ENCODE measurements at regions not wholly inside any gene's neighbourhood (a gene's known extent, or its start where the extent isn't known, plus 50 kb on each side); places are given as distances from the start of the nearest gene placed in this dataset.
"Not testable (repeated sequence)": the region's sequence is repeated elsewhere in the genome, so short reads cannot be mapped to it uniquely, and the experiment has no call there.

DNA sequence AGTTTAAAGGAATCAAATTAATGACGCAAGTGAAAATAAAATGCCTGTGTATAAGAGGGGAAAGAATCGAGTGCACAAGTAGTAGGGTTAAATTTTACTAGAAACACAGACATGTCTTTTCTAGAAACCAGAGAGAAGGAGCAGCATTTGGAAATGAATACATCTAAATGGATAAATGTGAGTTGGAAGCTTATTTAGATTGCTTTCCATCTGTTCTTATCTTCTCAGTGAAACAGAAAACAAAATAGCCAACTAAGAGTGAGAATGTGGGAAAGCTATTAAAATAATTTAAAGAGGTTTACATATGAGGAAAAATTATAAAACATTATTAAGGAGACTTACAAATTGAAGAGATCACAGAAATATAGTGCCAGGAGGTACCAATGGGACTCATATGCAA, 1818.9 kb upstream of the FLRT2 start:
- DNase-seq (ENCODE audit: low spot score): no peak

DNA sequence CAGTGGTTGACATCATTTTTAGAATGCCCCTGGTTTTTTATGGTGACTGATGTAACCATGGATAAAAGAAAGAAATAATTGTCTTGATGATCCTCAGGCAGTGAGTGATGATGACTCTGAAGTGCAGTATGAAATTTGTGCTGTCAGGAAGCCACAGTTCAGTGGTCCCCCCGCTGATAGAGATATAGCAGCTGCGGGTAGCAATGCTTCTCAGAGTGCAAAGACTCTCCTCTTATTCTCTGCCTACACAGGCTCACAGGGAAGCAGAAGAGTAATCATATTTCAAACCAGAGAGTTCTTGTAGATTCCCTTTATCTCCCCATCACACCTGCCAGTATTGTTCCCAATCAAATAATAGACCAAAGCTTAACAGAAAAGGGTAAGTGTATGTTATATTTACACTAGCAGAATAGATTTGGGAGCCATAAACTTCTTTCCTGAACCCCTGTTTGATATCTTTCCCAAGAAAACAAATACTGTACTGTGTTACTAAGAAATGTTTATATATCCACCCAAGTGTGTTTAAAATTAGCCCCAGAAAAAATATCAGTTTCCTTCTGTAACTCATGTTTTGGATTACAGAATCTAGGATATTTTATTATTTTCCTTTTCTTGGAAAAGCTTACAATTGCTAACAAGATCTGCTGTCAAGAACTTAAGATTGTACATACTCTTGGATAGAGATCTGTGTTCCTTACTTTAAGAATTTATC, 1817.4 kb upstream of the FLRT2 start:
- DNase-seq (ENCODE audit: low spot score): no peak

DNA sequence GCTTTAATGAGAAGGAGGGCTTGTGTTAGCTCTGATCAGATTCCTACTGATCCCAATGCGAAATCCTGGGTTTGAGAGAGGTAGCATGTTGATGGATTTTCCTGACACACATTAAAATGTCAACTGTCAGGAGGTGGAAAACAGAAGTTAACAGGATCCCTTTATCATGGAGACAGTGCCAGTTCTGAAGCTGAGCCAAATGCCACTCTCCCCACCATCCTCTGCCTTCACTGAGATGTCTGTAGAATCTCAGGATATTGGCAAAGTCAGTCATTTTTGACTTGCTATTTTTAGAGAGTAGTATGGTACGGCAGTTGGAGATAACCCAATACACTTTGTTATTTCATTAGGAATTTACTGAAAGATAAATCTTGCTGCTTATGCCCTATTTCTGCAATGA, 1816.2 kb upstream of the FLRT2 start:
- DNase-seq (ENCODE audit: low spot score): no peak

DNA sequence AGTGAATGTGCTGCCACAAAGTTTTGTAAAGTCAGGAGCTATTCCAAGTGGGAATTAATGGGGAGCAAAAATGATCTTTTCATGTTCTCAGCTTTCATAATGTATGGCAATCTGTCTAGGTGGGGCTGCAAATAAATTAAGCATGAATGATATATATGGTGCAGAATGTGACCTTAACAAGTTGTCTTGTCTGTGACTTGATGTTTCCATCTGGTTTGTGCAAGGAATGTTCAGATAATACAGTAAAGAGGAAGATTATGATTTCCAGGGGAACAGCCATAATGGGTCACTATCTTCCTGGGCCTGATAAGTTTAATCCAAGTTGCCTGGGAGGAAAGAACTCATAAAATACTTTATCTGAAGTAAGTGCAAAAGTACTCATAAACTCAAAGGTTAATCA, 1815.8 kb upstream of the FLRT2 start:
- DNase-seq (ENCODE audit: low spot score): no peak

DNA sequence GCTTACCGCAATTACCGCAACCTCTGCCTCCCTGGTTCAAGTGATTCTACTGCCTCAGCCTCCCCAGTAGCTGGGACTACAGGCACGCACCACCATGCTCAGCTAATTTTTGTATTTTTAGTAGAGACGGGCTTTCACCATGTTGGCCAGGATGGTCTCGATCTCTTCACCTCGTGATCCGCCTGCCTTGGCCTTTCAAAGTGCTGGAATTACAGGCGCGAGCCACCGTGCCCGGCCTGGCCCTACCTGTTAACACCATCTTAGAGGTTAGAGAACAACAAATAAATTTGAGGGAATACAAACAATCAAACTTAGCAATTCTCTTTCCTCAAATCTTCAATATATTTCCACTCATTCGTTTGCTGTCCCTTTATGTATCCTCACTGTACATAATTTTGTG, 1810.5 kb upstream of the FLRT2 start:
- not testable (repeated sequence) for DNase-seq (ENCODE audit: low spot score)

DNA sequence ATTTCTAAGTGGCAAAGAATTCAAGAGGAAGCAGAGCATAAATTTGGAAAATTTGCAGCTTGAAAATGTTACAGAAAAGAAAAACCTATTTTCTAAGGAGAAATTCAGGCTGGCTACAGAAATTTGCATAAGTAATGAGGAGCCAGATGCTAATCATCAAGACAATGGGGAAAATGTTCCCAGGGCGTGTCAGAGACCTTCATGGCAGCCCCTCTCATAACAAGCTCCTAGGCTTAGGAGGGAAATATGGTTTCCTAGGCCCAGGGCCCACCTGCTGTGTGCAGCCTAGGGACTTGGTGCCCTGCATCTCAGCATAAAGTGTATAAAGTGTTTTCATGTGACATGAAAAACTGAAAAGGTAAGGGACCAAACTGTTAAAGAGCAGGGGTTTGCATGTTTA, 1796.3 kb upstream of the FLRT2 start:
- no peak for DNase-seq (ENCODE audit: low spot score)

DNA sequence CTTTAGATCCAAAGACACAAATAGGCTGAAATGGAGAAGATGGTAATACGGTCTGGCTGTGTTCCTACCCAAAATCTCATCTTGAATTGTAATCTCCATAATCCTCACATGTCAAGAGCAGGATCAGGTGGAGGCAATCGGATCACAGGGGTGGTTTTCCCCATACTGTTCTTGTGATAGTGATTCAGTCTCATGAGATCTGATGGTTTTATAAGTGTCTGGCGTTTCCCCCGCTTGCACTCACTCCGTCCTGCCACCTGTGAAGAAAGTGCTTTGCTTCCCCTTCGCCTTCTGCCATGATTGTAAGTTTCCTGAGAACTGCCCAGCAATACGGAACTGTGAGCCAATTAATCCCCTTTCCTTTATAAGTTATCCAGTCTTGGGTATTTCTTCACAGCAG, 1795.5 kb upstream of the FLRT2 start:
- DNase-seq (ENCODE audit: low spot score): no peak

DNA sequence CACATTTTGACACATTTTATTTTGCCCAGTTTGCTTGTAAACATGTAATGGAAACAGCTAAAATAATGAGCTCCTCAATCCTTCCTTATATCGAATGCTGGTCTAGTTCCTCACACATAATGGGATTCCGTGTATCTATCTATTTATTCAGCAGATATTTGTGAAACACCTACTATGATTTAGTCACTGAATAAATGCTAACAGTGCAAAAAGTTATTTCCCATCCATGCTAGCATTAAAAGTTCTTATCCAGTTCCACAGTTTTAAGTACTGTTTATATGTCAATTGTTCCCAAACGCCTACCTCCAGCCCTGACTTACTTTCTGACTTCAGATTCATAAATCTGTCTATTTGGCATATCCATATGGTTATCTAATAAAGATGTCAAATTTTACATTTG, 1788.7 kb upstream of the FLRT2 start:
- no peak for DNase-seq (ENCODE audit: low spot score)

DNA sequence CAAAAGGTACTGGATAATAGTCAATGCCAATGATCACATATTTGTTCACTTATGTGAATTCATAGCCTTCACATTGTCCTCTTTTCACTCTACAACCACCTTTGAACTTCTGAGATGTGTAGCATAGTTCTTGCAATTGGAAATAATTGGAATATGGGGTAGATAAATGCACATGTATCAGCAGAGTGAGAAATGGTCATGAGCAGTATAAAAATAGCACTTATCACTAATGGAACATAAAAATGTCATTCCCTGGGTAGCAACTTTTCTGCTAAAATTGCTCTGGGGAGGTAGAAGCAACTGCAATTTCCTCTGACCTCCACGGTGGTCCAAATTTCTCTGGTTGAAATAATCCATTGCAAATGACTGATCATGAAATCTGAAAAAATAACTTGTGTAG, 1785.7 kb upstream of the FLRT2 start:
- DNase-seq (ENCODE audit: low spot score): no peak

DNA sequence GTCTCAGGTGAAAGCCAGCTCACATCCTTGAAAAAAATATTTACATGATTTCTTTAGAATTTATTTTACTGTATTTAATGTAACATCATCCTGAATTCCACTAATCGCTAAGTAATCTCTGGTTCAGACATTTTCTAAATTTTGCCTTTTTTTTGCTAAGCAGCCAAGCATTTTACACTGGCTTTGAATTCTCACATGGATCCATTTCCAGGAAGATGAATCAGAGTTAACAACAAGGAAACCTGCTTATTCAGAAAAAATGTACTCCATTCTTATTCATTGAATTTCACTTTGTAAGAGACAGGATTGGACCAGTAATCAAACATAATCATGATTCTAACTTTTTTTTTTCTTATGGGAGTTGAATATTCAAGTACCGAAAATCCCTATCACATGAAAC, 1785.1 kb upstream of the FLRT2 start:
- DNase-seq (ENCODE audit: low spot score): no peak

DNA sequence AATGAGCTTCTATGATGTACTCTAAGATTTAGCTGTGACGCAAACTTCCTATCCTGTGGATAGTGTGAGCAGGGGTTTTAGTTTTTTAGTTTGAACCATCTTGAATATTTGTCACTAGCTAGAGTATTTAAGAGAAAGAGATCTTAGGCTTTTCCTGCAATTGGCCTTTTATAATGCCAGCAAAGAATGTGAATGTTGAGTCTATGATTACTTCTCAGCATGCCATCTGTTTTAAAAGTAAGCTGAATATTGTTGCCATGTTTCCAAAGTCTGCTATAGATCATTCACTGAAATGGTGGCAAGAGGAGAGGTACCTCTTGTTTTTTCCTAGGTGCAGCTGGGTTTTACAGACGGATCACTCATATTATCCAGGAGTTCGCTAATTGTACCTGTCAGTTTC, 1783.6 kb upstream of the FLRT2 start:
- DNase-seq (ENCODE audit: low spot score): no peak

DNA sequence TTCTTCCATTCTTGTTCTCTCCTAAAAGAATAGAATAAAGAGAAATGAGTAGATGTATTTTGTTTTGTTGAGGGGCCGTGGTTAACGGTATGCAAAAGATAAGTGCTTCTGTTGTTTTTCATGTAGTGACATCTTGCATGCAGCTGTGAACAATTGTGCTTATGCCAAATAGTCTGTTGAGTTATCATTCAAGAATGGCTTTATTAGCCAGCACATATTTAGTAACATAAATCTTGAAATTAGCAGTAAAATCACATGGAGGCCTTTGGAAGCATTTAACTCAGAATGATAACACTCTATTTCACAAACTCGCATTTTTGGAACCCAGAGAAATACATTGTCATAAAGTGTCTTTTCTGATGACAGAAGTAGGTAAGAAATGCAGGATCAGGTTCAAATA, 1772.0 kb upstream of the FLRT2 start:
- no peak for DNase-seq (ENCODE audit: low spot score)

DNA sequence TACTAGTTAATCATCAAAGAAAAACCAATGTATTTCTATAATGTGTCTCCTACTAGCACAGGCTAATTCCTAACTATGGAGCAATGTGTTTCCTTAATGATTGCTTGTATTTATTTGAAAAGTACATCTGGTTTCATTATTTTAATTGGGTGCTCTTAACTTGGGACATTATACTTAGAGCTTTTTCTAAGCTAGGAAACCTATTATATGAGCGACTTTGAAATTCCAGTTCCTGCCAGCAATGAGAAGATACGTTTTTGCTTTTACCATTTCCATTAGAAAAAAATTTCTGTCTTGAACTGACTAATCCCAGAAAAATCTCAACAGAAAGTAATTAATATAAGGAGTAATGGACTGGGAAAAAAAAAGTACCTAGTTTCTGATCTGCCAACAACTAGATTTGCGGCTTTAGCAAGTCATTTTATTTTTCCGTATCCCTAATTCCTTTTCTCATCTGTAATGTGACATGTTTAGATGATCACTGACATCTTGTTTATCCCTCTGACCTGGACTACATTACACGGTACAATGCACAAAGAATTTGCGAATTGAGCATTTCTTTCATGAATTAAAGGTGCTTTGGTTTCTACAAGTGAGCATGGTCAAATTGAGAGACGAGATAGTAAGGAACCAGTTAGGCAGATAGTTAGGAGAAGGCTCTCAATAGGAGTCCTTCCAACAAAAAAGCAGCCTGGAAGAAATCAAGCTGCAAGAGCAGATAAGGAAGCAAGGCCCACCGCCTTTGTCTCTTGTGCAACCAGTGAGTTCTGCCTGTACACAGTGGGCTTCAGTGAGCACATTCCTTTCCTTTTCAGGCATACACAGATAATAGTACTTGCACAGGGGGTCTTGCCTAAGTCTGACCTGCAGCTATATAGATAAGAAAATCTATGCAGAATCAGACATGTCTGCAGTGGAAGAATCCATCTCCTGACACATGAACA, 1765.0 kb upstream of the FLRT2 start:
- no peak for DNase-seq (ENCODE audit: low spot score)

DNA sequence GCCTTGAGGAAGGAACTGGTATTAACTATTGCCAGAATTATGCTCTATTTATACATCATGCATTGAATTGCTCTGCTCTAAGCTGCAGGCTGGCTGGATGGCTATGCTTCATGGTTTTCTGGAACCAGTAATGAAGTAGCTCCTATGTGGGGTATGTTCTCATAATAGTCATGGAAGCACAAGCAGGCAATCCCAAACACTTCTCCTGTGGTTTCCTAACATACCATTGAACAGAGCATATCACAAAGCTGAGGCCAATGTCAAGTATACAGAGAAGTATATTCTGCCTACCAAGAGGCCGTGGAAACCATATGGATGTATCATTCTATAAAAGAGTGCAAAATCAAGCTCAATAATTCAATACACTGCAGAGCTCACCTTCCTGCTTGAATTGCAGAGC, 1752.4 kb upstream of the FLRT2 start:
- DNase-seq (ENCODE audit: low spot score): no peak

DNA sequence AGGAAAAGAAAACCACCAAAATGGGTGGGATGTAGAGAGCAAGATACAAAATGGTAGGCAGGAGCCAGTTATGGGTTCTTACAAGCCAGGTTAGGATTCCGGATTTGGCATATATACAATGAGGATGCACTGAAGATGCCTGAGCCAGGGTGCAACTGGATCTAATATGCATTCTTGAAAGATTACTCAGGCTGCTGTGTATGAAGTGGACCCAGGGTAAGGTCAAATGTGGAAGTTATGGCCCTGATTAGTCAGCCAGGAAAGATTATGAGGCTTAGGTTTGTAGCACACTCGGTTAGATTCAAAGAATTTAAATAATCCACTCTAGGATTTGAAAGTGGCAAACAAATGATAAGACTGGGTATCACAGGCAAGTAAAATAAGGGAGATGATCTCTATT, 1750.7 kb upstream of the FLRT2 start:
- DNase-seq (ENCODE audit: low spot score): no peak

DNA sequence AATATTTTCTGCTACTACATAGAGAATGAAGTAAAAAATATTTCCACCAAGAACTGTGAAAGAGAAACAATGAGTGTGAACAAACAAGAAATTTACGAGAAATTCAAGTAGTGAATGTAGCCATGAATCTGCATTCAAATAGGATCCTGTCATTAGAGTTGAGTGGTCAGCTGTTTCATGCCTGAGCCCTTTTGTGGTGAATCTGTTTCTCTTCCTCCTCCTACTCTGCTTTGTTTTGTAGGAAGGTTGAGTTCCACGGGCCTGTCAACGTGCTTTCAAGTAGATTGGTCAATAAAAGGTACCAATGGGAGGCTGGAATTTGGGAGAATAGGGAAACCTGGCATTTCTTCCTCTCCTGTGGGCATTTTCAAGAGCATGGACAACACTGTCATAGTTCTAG, 1749.6 kb upstream of the FLRT2 start:
- no peak for DNase-seq (ENCODE audit: low spot score)

DNA sequence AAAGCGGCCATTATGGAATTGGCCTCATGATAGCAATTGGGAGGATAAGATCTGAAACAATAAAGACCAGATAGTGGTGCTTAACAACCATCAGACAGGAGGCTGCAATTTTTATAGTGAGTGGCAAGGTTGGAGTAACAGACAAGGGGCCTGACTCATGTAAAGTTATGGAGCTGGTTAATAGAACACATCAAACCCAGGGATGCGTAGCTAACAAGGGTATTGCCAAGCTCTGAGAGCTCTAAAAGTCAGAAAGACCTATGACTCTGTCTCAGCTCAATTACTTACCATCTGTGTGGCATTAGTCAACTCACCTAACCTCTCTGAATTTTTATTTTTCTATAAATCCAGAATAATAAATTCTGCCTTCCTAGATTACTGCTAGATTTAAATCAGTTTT, 1731.5 kb upstream of the FLRT2 start:
- DNase-seq (ENCODE audit: low spot score): no peak

DNA sequence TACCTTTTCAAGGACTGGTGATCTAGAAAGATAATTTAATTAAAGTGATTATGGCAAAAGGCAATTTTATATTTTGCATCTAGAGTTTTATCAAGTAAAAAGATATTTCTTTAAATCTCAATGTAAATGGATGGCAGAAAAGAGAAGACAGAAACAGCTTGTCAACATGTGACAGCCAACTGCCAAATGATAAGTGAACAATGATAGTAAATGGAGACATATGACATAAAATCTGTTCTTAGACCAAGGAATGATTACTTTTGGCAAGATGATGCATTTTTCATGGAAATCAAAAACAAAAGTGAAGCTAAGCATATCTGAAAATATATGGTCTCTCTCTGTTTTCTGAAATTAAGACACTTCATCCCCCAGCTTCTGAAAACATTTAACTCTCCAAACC, 1730.7 kb upstream of the FLRT2 start:
- DNase-seq (ENCODE audit: low spot score): no peak

DNA sequence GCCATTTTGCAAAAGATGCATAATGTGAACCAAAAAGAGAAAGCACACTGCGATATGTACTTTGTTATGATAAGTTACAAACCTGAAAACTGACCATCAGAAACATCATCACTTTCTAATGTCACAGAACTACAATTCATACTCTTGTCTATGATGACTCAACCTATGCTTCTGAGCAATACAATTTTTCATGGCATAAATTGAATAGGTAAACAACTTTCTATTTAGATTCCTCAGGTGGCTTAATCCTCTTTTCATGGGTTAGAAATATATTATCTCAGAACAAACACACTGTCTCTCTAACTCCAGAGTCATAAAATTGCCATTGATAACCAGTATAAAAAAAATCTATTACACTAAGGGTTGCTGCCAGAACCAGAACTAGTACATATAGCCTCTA, 1715.0 kb upstream of the FLRT2 start:
- no peak for DNase-seq (ENCODE audit: low spot score)

DNA sequence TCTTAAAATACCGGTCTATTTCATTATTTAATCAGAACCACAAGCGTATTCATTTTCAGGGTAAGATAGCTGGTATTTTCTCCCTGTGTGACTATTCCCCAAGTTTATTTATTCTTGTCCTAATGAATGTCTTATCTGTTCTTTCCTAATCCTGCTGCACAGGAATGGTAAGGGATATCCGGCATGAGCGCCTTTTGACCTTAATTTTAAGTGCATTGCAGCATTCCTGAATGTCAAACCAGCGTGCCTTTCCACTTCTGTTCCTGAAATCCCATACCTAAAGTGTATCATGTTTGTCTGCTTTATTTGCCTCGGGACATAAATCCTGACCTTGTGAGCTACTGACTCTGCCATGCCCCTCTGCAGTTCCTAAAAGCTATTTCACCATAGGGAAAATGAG, 1713.2 kb upstream of the FLRT2 start:
- DNase-seq (ENCODE audit: low spot score): no peak

DNA sequence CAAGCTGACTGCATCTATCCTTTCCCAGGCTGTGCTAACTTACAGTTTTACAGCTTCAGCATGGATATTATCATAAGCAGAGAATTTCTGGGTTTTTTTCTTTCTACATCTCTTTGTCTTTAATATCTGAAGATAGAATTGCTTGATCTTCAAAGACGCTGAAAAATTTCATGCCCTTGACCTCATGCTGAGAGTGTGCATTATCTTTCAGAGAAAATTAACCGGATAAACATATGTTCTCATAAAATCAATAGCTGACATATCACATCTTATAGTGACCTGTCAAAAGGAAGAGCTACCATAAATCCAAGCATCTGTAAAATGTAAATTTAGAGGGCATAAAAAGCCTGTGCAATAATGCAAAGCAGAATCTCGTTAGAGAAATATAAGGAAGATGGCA, 1704.1 kb upstream of the FLRT2 start:
- DNase-seq (ENCODE audit: low spot score): no peak

DNA sequence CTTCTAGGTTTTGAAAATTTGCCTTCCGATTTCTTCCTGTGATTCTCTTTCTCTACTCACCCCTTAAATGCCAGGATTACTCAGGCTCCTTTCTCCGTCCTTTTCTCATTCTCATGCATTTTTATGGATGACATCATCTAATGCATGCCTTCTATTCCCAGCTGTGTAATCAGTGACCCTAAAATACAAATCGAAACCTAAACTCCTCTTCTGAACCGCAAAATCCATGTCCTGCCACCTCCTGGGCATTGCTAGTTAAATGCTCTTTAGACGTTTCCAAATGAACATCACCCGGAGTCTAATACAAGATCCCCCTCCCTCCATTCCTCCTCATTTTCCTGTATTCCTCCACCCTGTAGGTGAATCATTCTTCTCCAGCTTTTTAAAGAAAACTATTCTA, 1703.1 kb upstream of the FLRT2 start:
- no peak for DNase-seq (ENCODE audit: low spot score)

DNA sequence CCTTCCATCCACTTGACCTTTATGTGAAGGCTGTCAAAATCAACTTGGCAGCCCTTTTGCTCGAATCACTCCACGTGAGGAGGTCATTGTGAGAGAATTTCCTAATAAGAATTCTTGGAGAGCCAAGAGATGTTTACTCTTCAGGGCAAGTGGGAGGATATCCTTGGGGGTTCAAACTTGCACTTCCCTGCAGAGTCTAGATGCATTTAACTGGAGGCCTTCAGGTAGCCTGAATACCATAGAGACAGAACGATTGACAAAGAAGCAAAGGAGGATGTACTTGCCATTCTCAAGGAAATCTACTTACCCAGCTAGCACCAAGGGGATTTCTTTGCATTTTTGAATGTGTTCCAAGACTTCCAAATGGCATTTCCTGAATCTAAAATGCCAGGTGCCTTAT, 1702.6 kb upstream of the FLRT2 start:
- no peak for DNase-seq (ENCODE audit: low spot score)

DNA sequence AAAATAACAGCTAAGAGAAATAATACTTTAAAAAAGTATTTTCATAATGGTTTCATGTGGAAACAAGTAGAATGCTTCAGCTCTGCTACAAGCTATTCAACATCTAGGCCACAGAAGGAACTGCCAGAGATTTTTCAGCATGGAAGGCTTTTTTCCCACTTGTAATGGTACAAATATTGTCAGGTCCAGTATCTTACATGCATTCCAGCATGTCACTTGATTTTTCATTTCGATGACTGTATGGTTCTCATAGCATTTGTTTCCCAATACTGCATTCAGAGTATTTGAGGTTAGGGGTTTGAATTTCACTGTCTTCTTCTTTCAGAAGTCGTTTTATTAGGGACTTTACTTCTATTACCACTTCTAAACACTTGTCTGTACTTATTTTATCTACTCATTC, 1701.5 kb upstream of the FLRT2 start:
- no peak for DNase-seq (ENCODE audit: low spot score)
